ENCODE measurements at regions not wholly inside any gene's neighbourhood (a gene's known extent, or its start where the extent isn't known, plus 50 kb on each side); places are given as distances from the start of the nearest gene placed in this dataset.

DNA sequence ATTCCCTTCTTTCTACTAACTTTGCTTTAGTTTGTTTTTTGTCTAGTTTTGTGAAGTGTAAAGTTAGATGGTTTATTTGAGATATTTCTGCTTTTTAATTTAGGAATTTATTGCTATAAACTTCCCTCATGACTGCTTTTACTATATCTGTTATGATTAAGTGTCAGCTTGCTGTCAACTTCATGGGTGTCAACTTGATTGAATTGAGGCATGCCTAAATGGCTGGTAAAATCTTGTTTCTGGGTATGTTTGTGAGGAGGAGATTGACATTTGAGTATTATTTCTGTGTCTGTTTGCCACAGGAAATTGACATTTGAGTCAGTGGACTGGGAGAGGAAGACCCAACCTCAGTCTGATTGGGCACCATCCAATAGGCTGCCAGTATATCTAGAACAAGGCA lies 1147.0 kb upstream of the EYS start:
- TF ChIP-seq POLR2AphosphoS5 (IDR thresholded peaks at IDR 0.05; ENCODE audit: low read depth, low read length) = no peak
- TF ChIP-seq SIN3A (IDR thresholded peaks at IDR 0.05; ENCODE audit: borderline replicate concordance, insufficient read depth, low read length) = no peak
- TF ChIP-seq FOXP2 (optimal IDR thresholded peaks at IDR 0.05; ENCODE audit: borderline replicate concordance, extremely low read depth, extremely low read length, insufficient read depth) = no peak
- TF ChIP-seq TAF1 (IDR thresholded peaks at IDR 0.05; ENCODE audit: borderline replicate concordance, insufficient read depth, low read length) = no peak
- TF ChIP-seq REST (IDR thresholded peaks at IDR 0.05; ENCODE audit: insufficient read depth in 1 of 2, low read depth in 2 of 2, low read length in 2 of 2) = no peak

DNA sequence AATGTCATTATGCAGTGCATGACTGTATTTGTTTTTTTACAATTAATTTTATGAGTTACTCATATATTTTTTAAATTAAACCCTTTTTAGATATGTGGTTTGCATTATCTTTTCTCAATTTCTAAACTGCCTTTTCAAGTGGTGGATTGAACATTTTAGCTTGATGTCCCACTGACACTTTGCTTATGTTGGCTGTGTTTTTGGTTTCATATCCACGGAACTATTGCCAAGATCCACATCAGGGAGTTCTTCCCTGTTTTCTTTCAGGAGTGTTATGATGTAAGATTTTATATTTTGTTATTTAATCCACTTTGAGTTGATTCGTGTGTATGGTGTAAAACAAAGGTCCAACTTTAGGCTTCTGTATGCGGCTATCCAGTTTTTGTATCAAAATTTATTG lies 1144.9 kb upstream of the EYS start:
- TF ChIP-seq REST (IDR thresholded peaks at IDR 0.05; ENCODE audit: insufficient read depth in 1 of 2, low read depth in 2 of 2, low read length in 2 of 2) = peak in 1 of 2 experiments; percentile 57; a peak in 1 of 4 replicates
- TF ChIP-seq SIN3A (IDR thresholded peaks at IDR 0.05; ENCODE audit: borderline replicate concordance, insufficient read depth, low read length) = peak; percentile 29; the same call in 1 of the 2 replicates
- TF ChIP-seq TAF1 (IDR thresholded peaks at IDR 0.05; ENCODE audit: borderline replicate concordance, insufficient read depth, low read length) = no peak

- TF ChIP-seq FOXP2 (optimal IDR thresholded peaks at IDR 0.05; ENCODE audit: borderline replicate concordance, extremely low read depth, extremely low read length, insufficient read depth) (no peak), POLR2AphosphoS5 (IDR thresholded peaks at IDR 0.05; ENCODE audit: low read depth, low read length) (no peak), SIN3A (IDR thresholded peaks at IDR 0.05; ENCODE audit: borderline replicate concordance, insufficient read depth, low read length) (no peak), TAF1 (IDR thresholded peaks at IDR 0.05; ENCODE audit: borderline replicate concordance, insufficient read depth, low read length) (no peak), REST (IDR thresholded peaks at IDR 0.05; ENCODE audit: insufficient read depth in 1 of 2, low read depth in 2 of 2, low read length in 2 of 2) (no peak)
These were observed 1142.8 kb upstream of the EYS start for GRCh38 chr6:66849843-66850242.

- no peak for TF ChIP-seq TAF1 (IDR thresholded peaks at IDR 0.05; ENCODE audit: borderline replicate concordance, insufficient read depth, low read length)
These were observed 1141.4 kb upstream of the EYS start for GRCh38 chr6:66848244-66848953.

DNA sequence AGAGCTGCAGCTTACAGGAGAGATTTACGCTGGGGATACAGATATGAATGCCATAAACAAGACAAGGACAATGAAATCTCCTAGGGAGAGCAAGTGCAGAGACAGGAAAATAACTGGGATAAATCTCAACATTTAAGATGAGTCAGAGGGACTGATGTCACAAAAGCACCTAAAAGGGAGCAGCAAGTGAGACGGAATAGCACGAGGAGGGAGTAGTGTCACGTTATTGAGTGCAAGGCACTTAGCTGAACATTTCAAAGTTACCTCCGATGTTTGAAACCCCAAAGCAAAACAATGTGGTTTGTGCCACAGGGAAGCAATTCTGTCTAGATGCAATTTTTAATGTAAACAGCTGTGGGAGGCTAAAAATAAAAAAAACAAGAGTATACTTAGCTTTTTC lies 1131.7 kb upstream of the EYS start:
- TF ChIP-seq POLR2AphosphoS5 (IDR thresholded peaks at IDR 0.05; ENCODE audit: low read depth, low read length) (no peak), FOXP2 (optimal IDR thresholded peaks at IDR 0.05; ENCODE audit: borderline replicate concordance, extremely low read depth, extremely low read length, insufficient read depth) (no peak), REST (IDR thresholded peaks at IDR 0.05; ENCODE audit: insufficient read depth in 1 of 2, low read depth in 2 of 2, low read length in 2 of 2) (no peak), TAF1 (IDR thresholded peaks at IDR 0.05; ENCODE audit: borderline replicate concordance, insufficient read depth, low read length) (no peak), SIN3A (IDR thresholded peaks at IDR 0.05; ENCODE audit: borderline replicate concordance, insufficient read depth, low read length) (no peak)
